ENCODE measurements at regions not wholly inside any gene's neighbourhood (a gene's known extent, or its start where the extent isn't known, plus 50 kb on each side); places are given as distances from the start of the nearest gene placed in this dataset.
"Not testable (repeated sequence)": the region's sequence is repeated elsewhere in the genome, so short reads cannot be mapped to it uniquely, and the experiment has no call there.

GRCh38 chr9:118689280-118689679 lies 680.0 kb downstream of the BRINP1 start:
- Histone ChIP-seq H3K27ac (ENCODE audit: low read depth in 2 of 2, low read length in 2 of 2) (no peak overlapping the region), H3K36me3 (ENCODE audit: control insufficient read depth in 2 of 2, insufficient read depth in 2 of 2, low read length in 2 of 2) (no peaks in the 10 kb centered on the region), H3K4me3 (ENCODE audit: low read length in 2 of 2) (no peak overlapping the region), H3K9me3 (ENCODE audit: control insufficient read depth in 2 of 2, low read length in 2 of 2) (no peaks in the 10 kb centered on the region), H3K27me3 (ENCODE audit: control insufficient read depth in 2 of 2, insufficient read depth in 2 of 2, low read length in 2 of 2) (no peaks in the 10 kb centered on the region), H3K4me1 (ENCODE audit: control insufficient read depth in 2 of 2, insufficient read depth in 2 of 2, low read length in 2 of 2) (no peaks in the 10 kb centered on the region), H3K9ac (ENCODE audit: low read depth in 1 of 2, low read length in 2 of 2) (no peak overlapping the region)

DNA sequence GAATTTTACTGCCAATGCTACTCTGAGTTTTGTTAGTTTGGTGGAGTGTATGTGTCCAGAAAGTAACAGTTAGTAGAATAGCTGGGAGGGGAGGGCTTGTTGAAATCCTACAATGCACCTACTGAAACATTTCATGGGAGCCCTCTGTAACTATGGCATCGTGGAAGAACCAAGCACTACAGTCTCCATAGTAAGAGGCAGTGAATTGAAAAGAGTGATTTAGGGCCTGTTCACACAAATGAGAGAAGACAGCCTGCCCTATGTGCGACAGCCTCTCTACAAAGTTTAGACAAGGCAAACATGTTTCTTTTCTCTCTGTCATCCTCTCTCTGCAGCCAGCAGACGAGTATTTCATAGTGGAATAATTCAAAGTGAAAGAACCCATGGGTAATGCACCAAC lies 676.6 kb downstream of the BRINP1 start:
- Histone ChIP-seq H3K4me3 (ENCODE audit: low read length in 2 of 2) (no peak overlapping the region), H3K9me3 (ENCODE audit: control insufficient read depth in 2 of 2, low read length in 2 of 2) (no peaks in the 10 kb centered on the region), H3K27ac (ENCODE audit: low read depth in 2 of 2, low read length in 2 of 2) (no peak overlapping the region), H3K27me3 (ENCODE audit: control insufficient read depth in 2 of 2, insufficient read depth in 2 of 2, low read length in 2 of 2) (no peaks in the 10 kb centered on the region), H3K36me3 (ENCODE audit: control insufficient read depth in 2 of 2, insufficient read depth in 2 of 2, low read length in 2 of 2) (no peaks in the 10 kb centered on the region), H3K9ac (ENCODE audit: low read depth in 1 of 2, low read length in 2 of 2) (no peak overlapping the region), H3K4me1 (ENCODE audit: control insufficient read depth in 2 of 2, insufficient read depth in 2 of 2, low read length in 2 of 2) (no peaks in the 10 kb centered on the region)

DNA sequence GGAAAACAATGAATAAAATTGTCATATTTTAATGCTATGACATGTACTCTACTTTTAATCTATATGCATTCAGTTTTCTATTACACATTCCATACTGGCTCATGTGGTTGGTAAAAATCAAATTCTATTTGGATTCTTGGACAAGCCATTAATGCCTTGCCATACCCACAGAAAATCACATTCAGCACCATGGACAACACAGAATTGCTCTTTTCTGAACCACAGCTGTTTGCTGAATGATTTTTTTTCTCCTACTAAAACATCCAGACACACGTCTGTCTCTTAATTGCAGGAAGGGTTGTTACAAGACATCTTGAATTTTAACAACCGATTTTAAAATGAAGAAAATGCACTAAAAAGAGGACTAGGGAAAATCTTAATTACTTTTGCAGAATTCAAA lies 675.6 kb downstream of the BRINP1 start:
- no peak overlapping the region for H3K27ac ChIP-seq (ENCODE audit: low read depth in 2 of 2, low read length in 2 of 2)
- no peaks in the 10 kb centered on the region for H3K27me3 ChIP-seq (ENCODE audit: control insufficient read depth in 2 of 2, insufficient read depth in 2 of 2, low read length in 2 of 2)
- H3K9me3 ChIP-seq (ENCODE audit: control insufficient read depth in 2 of 2, low read length in 2 of 2): no peaks in the 10 kb centered on the region
- no peaks in the 10 kb centered on the region for H3K4me1 ChIP-seq (ENCODE audit: control insufficient read depth in 2 of 2, insufficient read depth in 2 of 2, low read length in 2 of 2)
- H3K9ac ChIP-seq (ENCODE audit: low read depth in 1 of 2, low read length in 2 of 2): no peak overlapping the region
- H3K4me3 ChIP-seq (ENCODE audit: low read length in 2 of 2): no peak overlapping the region
- H3K36me3 ChIP-seq (ENCODE audit: control insufficient read depth in 2 of 2, insufficient read depth in 2 of 2, low read length in 2 of 2): no peaks in the 10 kb centered on the region

GRCh38 chr9:118695249-118695648 lies 674.0 kb downstream of the BRINP1 start:
- not testable (repeated sequence) for H3K9me3 ChIP-seq (ENCODE audit: control insufficient read depth in 2 of 2, low read length in 2 of 2); H3K4me3 ChIP-seq (ENCODE audit: low read length in 2 of 2); H3K36me3 ChIP-seq (ENCODE audit: control insufficient read depth in 2 of 2, insufficient read depth in 2 of 2, low read length in 2 of 2); H3K27ac ChIP-seq (ENCODE audit: low read depth in 2 of 2, low read length in 2 of 2); H3K9ac ChIP-seq (ENCODE audit: low read depth in 1 of 2, low read length in 2 of 2); H3K27me3 ChIP-seq (ENCODE audit: control insufficient read depth in 2 of 2, insufficient read depth in 2 of 2, low read length in 2 of 2); H3K4me1 ChIP-seq (ENCODE audit: control insufficient read depth in 2 of 2, insufficient read depth in 2 of 2, low read length in 2 of 2)

GRCh38 chr9:118701985-118702384 lies 667.2 kb downstream of the BRINP1 start:
- Histone ChIP-seq H3K27me3 (ENCODE audit: control insufficient read depth in 2 of 2, insufficient read depth in 2 of 2, low read length in 2 of 2) (no peaks in the 10 kb centered on the region), H3K27ac (ENCODE audit: low read depth in 2 of 2, low read length in 2 of 2) (no peak overlapping the region), H3K9ac (ENCODE audit: low read depth in 1 of 2, low read length in 2 of 2) (no peak overlapping the region), H3K4me3 (ENCODE audit: low read length in 2 of 2) (no peak overlapping the region), H3K9me3 (ENCODE audit: control insufficient read depth in 2 of 2, low read length in 2 of 2) (no peaks in the 10 kb centered on the region), H3K4me1 (ENCODE audit: control insufficient read depth in 2 of 2, insufficient read depth in 2 of 2, low read length in 2 of 2) (no peaks in the 10 kb centered on the region), H3K36me3 (ENCODE audit: control insufficient read depth in 2 of 2, insufficient read depth in 2 of 2, low read length in 2 of 2) (no peaks in the 10 kb centered on the region)

DNA sequence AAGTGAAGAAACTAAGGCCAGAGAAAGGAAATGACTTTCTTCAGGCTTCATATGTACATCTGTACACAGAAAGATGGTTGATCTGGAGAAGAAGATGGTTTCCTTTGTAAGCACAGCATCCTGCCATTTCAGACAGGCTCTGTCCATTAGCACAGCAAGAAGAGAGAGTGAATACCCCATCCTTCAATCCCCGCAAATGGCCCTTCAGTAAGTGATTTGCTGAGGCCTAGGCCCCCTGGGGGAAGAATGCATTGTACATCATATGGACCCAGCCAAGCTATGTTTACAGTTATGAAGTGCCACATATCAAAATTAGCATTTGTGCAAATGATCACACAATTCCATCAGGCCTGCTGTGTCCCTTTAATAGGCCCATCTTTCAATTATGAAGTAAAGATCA lies 657.4 kb downstream of the BRINP1 start:
- Histone ChIP-seq H3K27ac (ENCODE audit: low read depth in 2 of 2, low read length in 2 of 2) (no peak overlapping the region), H3K9ac (ENCODE audit: low read depth in 1 of 2, low read length in 2 of 2) (no peak overlapping the region), H3K4me3 (ENCODE audit: low read length in 2 of 2) (no peak overlapping the region), H3K36me3 (ENCODE audit: control insufficient read depth in 2 of 2, insufficient read depth in 2 of 2, low read length in 2 of 2) (no peaks in the 10 kb centered on the region), H3K9me3 (ENCODE audit: control insufficient read depth in 2 of 2, low read length in 2 of 2) (no peaks in the 10 kb centered on the region), H3K4me1 (ENCODE audit: control insufficient read depth in 2 of 2, insufficient read depth in 2 of 2, low read length in 2 of 2) (no peaks in the 10 kb centered on the region), H3K27me3 (ENCODE audit: control insufficient read depth in 2 of 2, insufficient read depth in 2 of 2, low read length in 2 of 2) (no peaks in the 10 kb centered on the region)

GRCh38 chr9:118721276-118721675 lies 648.0 kb downstream of the BRINP1 start:
- H3K27me3 ChIP-seq (ENCODE audit: control insufficient read depth in 2 of 2, insufficient read depth in 2 of 2, low read length in 2 of 2): no peaks in the 10 kb centered on the region
- no peak overlapping the region for H3K27ac ChIP-seq (ENCODE audit: low read depth in 2 of 2, low read length in 2 of 2)
- no peak overlapping the region for H3K9ac ChIP-seq (ENCODE audit: low read depth in 1 of 2, low read length in 2 of 2)
- no peak overlapping the region for H3K4me3 ChIP-seq (ENCODE audit: low read length in 2 of 2)
- H3K9me3 ChIP-seq (ENCODE audit: control insufficient read depth in 2 of 2, low read length in 2 of 2): no peaks in the 10 kb centered on the region
- H3K36me3 ChIP-seq (ENCODE audit: control insufficient read depth in 2 of 2, insufficient read depth in 2 of 2, low read length in 2 of 2): no peaks in the 10 kb centered on the region
- H3K4me1 ChIP-seq (ENCODE audit: control insufficient read depth in 2 of 2, insufficient read depth in 2 of 2, low read length in 2 of 2): no peaks in the 10 kb centered on the region

- no peaks in the 10 kb centered on the region for H3K36me3 ChIP-seq (ENCODE audit: control insufficient read depth in 2 of 2, insufficient read depth in 2 of 2, low read length in 2 of 2)
- no peak overlapping the region for H3K4me3 ChIP-seq (ENCODE audit: low read length in 2 of 2)
- no peak overlapping the region for H3K9ac ChIP-seq (ENCODE audit: low read depth in 1 of 2, low read length in 2 of 2)
- no peaks in the 10 kb centered on the region for H3K9me3 ChIP-seq (ENCODE audit: control insufficient read depth in 2 of 2, low read length in 2 of 2)
- H3K27ac ChIP-seq (ENCODE audit: low read depth in 2 of 2, low read length in 2 of 2): no peak overlapping the region
- H3K4me1 ChIP-seq (ENCODE audit: control insufficient read depth in 2 of 2, insufficient read depth in 2 of 2, low read length in 2 of 2): no peaks in the 10 kb centered on the region
- H3K27me3 ChIP-seq (ENCODE audit: control insufficient read depth in 2 of 2, insufficient read depth in 2 of 2, low read length in 2 of 2): no peaks in the 10 kb centered on the region
Measured at GRCh38 chr9:118721923-118722322, 647.3 kb downstream of the BRINP1 start.

DNA sequence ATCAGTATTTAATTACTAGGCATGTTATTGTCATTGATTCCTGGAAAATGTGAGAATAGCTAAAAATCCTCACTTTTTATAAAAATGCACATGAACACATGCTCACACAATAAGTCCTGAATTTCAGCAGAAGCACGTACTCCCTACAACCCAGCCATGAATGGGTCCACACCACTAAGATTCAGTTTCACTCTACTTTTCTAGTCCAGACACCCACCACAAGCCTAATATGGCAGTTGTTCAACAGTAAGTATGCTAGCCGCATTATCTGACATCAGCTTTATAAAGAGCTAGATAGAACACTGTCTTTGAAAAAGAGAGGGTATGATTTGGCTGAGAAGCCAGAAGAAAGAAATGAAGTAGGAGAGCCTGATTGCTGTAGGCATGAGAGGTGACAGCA lies 639.3 kb downstream of the BRINP1 start:
- Histone ChIP-seq H3K27ac (ENCODE audit: low read depth in 2 of 2, low read length in 2 of 2) (no peak overlapping the region), H3K27me3 (ENCODE audit: control insufficient read depth in 2 of 2, insufficient read depth in 2 of 2, low read length in 2 of 2) (no peaks in the 10 kb centered on the region), H3K9ac (ENCODE audit: low read depth in 1 of 2, low read length in 2 of 2) (no peak overlapping the region)

GRCh38 chr9:118732998-118733397 lies 636.2 kb downstream of the BRINP1 start:
- Histone ChIP-seq H3K27me3 (ENCODE audit: control insufficient read depth in 2 of 2, insufficient read depth in 2 of 2, low read length in 2 of 2) (no peaks in the 10 kb centered on the region), H3K4me1 (ENCODE audit: control insufficient read depth in 2 of 2, insufficient read depth in 2 of 2, low read length in 2 of 2) (no peaks in the 10 kb centered on the region), H3K4me3 (ENCODE audit: low read length in 2 of 2) (no peak overlapping the region), H3K36me3 (ENCODE audit: control insufficient read depth in 2 of 2, insufficient read depth in 2 of 2, low read length in 2 of 2) (no peaks in the 10 kb centered on the region), H3K9ac (ENCODE audit: low read depth in 1 of 2, low read length in 2 of 2) (no peak overlapping the region), H3K9me3 (ENCODE audit: control insufficient read depth in 2 of 2, low read length in 2 of 2) (no peaks in the 10 kb centered on the region), H3K27ac (ENCODE audit: low read depth in 2 of 2, low read length in 2 of 2) (no peak overlapping the region)

More for the DNA sequence above, 639.3 kb downstream of the BRINP1 start:
- Histone ChIP-seq H3K36me3 (ENCODE audit: control insufficient read depth in 2 of 2, insufficient read depth in 2 of 2, low read length in 2 of 2) (no peaks in the 10 kb centered on the region), H3K9me3 (ENCODE audit: control insufficient read depth in 2 of 2, low read length in 2 of 2) (no peaks in the 10 kb centered on the region), H3K4me1 (ENCODE audit: control insufficient read depth in 2 of 2, insufficient read depth in 2 of 2, low read length in 2 of 2) (no peaks in the 10 kb centered on the region), H3K4me3 (ENCODE audit: low read length in 2 of 2) (no peak overlapping the region)

GRCh38 chr9:118734696-118735095 lies 634.5 kb downstream of the BRINP1 start:
- Histone ChIP-seq H3K36me3 (ENCODE audit: control insufficient read depth in 2 of 2, insufficient read depth in 2 of 2, low read length in 2 of 2) (no peaks in the 10 kb centered on the region), H3K9ac (ENCODE audit: low read depth in 1 of 2, low read length in 2 of 2) (no peak overlapping the region), H3K27ac (ENCODE audit: low read depth in 2 of 2, low read length in 2 of 2) (no peak overlapping the region), H3K9me3 (ENCODE audit: control insufficient read depth in 2 of 2, low read length in 2 of 2) (no peaks in the 10 kb centered on the region), H3K4me1 (ENCODE audit: control insufficient read depth in 2 of 2, insufficient read depth in 2 of 2, low read length in 2 of 2) (no peaks in the 10 kb centered on the region), H3K4me3 (ENCODE audit: low read length in 2 of 2) (no peak overlapping the region), H3K27me3 (ENCODE audit: control insufficient read depth in 2 of 2, insufficient read depth in 2 of 2, low read length in 2 of 2) (no peaks in the 10 kb centered on the region)
